NCI-H1694 treated with DMSO at 0.1 percent for 48 hours (cell line): ENCODE measurements at regions not wholly inside any gene's neighbourhood (a gene's known extent, or its start where the extent isn't known, plus 50 kb on each side); places are given as distances from the start of the nearest gene placed in this dataset.

Experiments used
- DNase-seq: peaks from one replicate; lab custom pipeline; 2025; lab: John Stamatoyannopoulos, UW

DNA sequence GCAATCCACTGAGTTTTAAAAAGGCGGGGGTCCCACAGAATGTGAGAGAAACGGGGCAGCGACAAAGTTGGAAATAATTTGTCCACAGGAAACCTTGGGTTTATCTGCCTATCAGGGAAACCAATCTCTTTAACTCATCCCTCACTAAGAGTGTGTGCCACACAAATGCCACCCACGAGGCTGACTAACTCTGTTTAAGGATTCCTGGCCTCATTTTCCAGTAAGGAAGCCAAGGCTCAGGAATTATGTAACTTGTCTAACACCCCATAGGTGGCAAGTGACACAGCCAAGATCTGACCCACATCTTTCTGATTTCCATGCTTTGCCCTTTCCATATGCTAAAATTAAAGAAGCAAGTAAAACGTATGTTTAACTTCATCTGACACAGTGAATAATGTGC, 263.2 kb downstream of the CNTN3 start:
- DNase-seq: no peak

DNA sequence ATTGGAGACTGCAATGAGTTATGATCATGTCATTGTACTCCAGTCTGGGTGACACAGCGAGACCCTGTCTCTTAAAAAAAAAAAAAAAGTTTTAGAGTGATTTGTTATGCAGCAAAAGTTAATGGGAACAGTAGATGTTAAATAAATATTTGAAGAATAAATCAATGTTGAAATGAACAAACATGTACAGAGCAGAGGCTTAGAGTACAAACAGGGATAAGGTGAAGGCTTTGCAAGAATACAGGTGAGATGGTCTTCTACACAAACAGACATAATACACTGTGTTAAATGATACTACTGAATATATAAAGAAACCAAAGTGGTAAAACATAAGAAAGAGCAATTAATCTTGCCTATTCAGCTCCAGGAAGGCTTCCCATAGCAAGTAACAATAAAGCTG, 265.4 kb downstream of the CNTN3 start:
- no peak for DNase-seq

DNA sequence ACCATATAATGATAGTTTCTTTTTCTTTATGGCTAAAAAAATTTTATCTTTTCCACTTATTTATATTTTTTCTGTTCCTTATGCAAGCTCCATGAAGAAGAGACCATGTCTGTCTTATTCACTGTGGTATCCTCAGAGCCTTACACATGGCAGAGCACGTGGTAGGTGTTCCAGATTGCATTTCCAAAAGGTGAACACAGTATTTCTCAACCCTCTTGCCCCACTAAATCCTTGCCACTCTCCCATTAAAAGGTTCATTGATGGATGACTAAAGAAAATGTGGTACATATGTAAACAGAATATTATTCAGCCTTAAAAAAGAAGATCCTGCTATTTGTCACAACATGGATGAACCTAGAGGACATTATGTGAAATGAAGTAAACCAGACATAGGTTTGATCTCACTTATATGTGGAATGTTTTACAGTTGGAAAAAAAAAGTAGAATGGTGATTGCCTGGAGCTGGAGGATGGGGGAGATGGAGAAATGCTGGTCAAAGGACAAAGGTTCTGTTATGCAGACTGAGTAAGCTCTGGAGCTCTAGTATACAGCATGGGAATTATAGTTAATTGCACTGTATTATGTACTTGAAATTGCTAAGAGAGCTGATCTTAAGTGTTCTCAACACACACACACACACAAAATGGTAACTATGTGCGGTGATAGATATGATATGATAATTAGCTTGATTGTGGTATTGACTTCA, 266.7 kb downstream of the CNTN3 start:
- no peak for DNase-seq

DNA sequence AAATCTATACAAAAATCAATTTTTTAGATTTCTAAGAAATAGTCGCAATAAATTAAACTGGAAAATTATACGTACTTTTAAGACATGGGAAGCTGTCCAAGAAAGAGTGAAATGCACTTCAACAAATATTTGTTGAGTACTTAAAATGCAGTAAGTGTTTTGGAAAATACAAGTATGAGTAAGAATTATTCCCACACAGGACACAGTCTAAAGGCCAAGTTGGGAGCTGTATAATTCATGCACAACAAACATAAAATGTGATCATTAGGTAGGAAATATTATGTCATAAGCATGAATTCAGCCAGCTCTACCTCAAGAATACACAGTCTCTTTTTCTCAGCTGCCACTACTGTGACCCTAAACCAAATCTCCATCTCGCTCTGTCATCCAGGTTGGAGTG, 267.6 kb downstream of the CNTN3 start:
- DNase-seq: no peak

DNA sequence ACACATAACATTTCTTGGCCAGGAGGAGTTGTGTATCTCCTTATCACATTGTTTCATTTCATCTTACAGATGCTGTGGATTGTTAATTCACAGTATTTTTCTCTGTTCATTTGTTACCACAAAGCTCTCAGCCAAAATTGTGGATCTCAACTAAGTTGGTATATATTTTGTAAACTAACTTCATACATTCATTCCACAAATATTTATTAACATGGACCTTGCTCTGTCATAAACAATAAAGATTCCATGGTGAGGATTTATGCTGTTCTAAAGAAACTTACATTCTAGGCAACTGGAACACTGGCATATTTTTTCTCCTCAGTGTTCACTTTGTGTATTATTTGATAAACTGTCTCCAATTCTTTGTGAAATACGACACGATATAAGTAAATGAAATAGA, 268.8 kb downstream of the CNTN3 start:
- no peak for DNase-seq

DNA sequence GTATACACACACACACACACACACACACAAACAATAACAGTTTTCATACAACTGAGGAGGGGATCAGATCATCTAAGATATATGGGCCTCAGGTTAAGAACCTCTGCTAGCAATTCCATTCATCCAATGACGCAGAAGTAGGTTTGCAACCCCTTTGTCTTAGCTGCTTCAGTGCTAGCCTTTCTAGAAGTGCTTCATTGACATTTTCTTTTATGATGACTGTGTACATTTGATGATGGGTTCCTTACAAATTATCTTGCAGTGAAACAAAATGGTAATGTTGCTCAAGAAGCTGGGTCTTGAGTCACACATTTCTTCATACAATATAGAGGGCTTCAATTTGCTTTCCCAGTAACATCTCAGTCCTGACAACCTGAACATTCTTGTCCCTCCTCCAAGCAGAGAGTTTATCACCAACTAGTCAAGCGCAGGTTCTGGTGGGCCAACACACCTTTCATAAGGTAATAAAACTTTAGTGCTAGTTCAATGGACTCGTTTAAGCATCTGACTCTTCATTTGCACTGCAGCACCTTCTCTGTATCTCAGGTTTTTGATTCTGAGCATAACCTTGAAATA, 269.5 kb downstream of the CNTN3 start:
- no peak for DNase-seq

DNA sequence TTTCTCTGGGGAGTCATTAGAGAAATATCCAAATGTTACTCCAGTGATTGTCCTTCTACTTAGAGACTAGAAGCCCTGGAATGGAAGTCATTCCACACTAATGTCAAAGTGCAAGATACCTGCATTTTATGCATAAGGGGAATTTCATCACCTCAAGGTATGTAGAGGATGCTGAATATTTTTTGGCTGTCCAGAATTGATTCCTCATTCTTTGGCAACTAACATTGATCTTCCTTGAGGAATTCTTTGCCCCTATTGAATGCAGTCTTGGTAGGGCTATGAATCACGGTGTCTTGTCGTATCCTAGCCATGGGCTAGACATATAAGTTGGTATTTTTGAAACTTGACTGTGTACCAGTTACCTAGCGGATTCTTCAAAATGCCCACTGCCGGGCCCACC, 271.1 kb downstream of the CNTN3 start:
- DNase-seq: no peak

DNA sequence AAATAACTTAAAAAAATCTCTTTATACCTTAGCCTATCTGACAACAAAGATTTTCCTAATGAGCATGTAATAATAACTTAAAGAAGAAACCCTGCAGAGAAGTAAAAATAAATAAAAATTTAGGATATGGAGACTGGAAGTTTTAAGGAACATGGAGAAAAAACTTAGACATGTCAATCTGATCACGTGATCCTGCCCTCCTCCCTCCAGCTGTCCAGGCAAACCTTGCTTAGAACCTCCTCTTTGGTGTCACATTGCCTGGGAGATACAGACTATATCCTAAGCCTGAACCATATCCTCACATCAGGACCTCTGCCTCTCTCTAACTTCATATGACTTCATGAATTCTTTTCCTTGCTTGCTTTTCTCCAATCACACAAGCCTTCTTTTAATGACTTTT, 275.5 kb downstream of the CNTN3 start:
- no peak for DNase-seq

DNA sequence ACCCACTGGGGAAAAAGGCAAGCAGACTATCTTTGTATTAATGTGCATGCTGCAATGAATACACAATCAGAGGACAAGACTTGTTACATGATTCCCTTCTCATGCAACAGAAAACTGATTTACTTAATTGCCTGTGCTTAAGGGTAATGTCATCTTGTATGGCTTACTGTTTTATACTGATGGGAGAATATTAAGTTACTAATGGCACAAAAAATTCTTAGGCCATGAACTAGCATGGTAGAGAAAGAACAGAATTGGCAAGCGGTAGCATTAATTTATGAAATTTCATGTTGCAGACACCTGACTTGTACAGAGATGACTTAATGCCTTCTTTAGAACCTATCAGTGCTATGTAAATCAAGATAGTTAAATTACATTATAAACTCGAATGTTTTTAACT, 282.3 kb downstream of the CNTN3 start:
- no peak for DNase-seq

DNA sequence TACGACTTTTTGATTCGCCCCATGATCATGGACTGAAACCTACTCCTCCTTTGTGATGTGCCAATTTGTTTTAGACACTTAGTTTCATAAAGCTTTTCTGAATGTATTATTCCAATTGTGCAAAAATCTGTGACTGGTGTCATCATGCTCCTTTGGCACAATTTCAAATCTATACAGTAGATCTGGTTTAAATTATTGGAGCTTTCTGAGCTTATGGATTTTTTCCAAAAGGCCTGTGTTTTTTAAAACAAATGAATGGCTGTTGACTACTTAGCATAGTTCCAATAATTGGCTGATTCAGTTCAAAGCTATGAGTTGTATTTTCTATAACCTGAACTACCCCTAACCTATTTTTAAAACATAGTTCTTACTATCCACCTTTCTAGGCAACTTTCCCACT, 282.7 kb downstream of the CNTN3 start:
- no peak for DNase-seq

DNA sequence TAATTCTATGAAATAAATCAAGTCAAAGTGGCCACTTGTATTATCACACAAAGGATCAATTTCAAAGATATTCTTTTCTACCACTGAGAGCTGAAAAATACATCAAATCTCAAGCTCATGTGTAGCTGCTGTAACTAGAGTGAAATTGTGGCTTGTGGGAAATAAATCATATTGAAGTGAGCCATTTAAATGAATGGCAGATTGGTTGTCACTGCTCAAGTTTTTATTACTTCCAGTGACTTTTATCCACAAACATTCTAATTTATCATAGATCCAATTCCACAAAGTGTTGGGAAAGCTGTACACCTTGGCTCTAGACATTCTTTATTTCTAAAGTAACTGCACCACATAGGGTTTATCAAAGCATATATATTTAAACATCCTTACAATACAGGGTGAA, 285.4 kb downstream of the CNTN3 start:
- no peak for DNase-seq

DNA sequence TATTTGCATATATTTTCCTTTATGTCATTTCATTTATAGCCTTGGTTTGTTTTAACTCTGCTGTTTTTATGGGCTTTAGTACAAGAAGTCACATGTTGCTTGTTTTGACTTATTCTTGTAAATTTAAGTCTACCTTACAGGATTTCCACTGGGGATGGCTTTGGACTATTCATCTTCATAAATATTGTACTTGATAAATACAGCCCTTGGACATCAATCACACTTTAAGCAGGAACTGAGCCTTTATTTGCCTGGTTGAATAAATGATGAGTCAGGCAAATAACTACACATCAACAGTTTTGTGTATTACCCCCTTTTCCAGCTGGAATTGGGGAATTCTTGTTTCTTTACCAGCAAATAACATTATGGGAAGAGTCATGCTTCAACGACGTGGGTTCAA, 286.0 kb downstream of the CNTN3 start:
- no peak for DNase-seq

DNA sequence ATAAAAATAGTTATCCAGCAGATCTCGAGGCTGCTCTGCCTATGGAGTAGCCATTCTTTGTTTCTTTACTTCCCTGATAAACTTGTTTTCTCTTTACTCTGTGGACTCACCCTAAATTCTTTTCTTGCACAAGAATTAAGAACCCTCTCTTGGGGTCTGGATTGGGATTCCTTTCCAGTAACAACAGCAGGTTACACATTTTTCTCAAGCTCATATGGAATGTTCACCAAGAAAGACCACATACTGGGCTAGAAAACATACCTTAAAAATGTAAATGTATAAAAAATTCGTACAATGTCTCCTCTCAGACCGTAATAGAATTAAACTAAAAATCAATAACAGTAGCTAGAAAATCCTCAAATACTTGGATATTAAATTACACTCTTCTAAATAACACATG, 299.2 kb downstream of the CNTN3 start:
- DNase-seq: no peak

DNA sequence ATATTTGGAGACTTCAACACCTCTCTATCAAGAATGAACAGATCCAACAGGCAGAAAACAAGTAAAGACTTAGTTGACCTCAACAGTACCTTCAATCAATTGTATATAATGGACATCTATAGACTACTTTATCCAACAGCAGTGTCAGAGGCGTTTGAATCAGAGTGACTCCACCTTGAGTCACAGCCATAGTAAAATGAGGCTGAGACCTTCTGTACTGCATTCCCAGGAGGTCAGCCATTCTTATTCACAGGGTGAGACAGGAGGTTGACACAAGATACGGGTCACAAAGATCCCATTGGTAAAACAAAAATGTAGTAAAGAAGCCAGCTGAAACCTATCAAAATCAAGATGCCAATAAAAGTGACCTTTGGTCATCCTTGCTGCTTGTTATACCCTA, 299.8 kb downstream of the CNTN3 start:
- no peak for DNase-seq

DNA sequence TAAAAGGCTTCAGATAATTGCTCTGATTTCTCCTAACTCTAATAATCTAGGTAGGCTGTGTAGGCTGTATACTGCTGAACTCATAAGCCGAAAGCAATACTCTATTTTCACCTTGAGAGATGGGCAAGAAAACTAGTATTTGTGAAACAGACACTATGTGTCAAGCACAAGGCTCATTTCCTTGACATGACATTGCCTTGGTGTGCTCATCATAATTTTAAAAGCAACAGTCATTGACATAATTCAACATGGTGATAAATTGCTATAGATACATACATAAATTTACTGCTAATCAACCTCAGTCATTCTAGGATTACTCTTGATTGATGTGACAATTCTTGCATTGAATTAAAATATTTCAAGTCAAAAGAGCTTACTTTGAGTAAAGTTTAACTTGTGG, 304.7 kb downstream of the CNTN3 start:
- no peak for DNase-seq

DNA sequence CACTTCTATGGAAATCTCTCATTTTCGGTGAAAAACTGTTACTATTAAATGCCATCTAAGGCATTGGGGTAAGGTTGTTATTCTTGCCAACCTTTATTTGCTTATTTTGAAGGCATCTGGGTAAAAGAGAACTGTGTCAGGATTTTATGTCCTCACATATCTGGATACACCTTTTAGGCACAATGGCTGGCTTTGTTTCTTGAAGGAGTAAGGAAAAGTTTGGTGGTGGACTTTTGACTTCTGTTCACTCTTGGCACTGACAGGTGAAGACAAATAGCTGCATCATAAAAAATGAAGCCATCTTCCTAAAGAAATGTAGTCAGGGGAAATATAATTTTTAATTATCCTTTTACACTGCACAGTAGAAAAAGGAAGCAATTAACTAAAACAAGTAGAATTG, 310.0 kb downstream of the CNTN3 start:
- no peak for DNase-seq

DNA sequence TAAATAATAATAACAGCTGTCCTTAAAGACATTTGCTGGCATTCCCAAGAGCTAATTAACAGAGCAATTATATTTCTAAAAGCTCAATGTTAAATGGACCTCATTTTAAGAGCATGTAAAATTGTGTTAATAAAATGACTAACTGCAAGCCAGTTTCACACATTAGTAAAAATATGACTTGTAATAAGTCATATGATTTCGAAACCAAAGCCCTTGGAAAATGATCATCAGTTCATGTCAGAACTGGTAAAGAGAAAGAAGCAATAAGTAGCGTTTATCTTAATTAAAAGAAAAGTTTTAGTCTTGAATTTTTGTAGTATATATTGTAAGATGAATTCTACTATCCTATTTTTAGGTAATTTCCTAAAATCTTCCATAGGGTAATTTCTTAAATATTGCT, 310.7 kb downstream of the CNTN3 start:
- DNase-seq: no peak

DNA sequence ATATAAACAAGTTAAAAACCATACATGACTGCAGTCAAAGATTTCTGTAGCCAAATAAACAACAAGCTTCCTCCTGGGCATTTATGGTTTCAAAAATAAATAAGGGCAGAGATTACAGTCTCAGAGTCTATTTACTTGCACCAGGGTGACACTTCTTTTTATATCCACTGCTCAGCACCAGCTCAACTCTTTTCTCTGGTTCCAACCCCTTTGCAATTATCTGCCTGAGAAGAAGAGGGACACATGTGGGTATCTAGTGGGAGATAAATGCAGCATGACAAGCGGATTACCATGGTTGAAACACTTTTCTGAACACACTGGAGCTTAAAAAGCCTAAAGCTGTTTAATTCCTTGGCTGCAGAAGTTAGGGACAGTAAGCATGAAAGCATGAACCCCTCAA, 311.5 kb downstream of the CNTN3 start:
- DNase-seq: no peak

DNA sequence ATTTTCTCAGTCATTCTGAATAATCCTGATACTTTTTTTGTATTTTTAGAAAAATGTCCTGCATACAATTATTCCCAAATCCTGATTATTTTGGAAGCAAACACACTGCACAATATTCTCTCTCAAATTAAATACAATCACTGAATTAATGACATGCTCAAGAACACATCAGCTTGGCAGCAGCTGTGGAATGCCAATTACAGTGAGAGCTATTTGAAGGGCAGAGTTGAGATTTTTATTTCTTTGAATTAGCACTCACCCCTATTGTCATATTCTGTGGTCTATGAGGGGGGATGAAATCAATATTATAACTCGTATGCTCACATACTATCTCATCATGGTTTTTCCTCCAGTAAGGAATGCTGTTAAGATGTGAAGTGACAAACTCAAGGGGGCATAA, 312.2 kb downstream of the CNTN3 start:
- DNase-seq: no peak

DNA sequence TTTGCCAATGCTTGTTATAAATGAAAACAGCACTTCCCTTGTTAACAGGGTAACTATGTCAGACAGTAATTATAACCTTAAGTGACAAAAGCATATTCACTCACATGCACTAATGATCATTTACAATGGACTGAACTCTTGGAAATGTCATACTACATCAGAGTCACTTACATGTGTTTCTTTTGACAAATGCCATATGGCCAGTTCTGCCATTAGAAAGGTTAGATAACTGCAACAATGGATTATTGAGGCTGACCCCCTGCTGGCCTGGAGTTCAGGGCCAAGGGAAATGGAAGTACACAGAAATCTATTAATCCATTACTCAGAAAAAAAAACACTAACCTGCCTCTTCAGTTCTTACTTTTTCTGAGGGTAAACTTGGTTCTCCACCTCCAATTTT, 313.4 kb downstream of the CNTN3 start:
- no peak for DNase-seq

DNA sequence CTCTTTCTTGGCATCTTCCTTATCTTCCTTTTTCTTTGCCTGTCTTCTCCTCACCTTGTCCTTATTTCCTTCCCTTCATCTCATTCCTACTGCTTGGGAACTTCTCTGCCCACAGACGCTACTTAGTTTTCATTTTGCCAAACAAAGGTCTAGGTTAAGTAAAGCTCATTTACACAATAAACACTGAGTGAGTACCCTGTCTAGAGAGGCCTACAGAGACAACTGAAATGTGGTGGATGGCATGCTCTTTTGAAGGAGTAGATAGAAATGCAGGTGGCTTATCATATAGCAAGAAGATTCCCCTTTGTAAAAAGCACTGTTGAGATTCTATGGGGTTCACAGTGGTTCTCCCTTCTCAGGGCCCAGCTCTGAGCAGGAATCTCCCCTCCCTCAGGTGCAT, 319.0 kb downstream of the CNTN3 start:
- no peak for DNase-seq

DNA sequence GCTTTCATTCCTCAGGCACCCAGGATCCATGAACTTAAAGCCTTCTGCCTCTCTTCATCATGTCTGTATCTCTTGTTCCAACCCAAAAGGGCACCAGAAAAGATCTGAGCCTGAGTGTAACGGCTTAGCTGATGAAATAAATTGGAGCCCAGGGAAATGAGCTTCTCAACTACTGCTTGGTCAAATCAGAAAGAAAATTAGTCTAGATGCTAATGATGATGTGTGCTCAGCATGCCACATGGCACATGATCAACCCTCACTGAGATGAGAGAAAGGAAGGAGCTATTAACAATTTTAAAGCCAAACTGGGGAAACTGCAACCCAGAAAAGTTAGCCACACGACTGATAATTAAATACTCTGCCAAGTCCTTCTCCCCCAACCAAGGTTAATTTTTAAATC, 325.7 kb downstream of the CNTN3 start:
- no peak for DNase-seq

DNA sequence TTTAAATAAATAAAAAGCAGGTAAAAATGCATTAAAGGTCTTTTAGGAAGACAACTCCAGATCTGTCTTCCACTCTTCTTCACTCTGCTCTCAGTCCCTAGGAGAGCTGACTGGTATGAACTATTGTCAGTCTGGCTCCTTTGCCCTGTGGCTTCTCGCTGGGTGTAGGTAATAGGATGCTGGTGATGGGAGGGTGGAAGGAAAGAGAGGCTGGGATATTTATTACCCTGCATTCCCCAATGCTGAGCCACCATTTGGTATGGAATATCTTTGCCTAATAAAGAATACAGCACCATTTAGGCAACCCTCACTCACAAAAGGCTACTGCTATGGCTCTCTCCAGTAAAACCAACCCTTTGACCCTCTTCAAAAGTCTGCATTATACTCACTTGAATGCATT, 326.9 kb downstream of the CNTN3 start:
- no peak for DNase-seq

DNA sequence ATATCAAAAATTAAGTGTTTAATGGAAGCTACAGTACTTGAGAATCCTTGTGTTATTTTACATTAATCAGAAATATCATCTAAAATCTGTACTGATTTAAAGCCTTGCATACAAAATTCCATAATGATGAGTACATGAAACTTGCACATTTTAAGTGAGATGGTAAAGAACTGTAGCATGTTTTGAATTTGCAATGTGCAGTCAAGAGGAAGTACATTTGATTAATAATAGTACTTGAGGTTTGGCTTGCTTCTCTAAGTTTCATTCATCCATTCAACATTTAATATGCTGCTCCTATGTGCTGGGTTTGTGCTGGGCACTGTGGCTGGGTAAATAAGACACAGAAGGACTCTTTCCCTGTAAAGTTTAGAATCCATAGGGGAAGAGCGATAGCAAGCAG, 332.3 kb downstream of the CNTN3 start:
- no peak for DNase-seq
